Fibroblast of skin of scalp (primary cell): ENCODE measurements at regions not wholly inside any gene's neighbourhood (a gene's known extent, or its start where the extent isn't known, plus 50 kb on each side); places are given as distances from the start of the nearest gene placed in this dataset.
"Not testable (repeated sequence)": the region's sequence is repeated elsewhere in the genome, so short reads cannot be mapped to it uniquely, and the experiment has no call there.

Experiments used
- DNase-seq: peaks from one replicate; pipeline ENCODE4 v3.0.0-alpha.2; 2013

DNA sequence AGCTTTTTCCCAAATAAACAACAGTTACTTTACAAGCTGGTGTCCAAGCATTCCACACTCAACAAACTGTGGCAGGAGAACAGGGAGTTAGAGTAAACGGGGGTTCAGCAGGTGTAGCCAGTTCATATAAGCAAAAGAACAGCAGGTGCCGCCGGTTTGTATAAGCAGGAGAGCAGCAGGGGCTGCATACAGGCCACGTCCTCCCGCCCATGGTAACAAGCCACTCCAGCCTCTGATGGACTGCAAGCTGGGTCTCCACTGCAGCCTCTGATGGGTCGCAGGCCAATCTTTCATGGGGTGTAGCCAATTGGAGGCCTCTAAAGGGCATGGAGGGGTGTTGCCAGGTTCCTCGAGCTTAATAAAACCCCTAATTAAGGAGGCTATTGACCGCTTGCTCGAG, 189.3 kb downstream of the ANKRD30B start:
- DNase-seq = no peak

DNA sequence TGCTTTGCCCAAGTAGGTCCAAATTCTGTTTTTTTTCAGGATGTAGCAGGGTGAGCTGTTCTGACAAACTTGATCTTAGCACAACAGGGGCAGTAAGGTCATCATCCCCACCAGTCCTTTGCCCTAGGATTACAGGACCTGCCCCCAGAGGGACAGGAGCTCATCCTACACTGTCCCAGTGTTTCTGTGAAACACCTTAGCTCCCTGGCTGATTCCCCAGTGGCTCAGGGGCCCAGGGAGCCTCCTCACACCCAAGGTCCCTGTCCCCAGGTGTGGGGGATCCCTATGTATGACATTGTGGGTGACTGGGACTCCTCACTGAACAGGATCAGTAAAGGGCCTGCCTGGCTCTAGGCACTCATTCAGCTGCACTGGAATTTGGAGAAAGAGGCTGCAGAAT, 191.2 kb downstream of the ANKRD30B start:
- DNase-seq = no peak

DNA sequence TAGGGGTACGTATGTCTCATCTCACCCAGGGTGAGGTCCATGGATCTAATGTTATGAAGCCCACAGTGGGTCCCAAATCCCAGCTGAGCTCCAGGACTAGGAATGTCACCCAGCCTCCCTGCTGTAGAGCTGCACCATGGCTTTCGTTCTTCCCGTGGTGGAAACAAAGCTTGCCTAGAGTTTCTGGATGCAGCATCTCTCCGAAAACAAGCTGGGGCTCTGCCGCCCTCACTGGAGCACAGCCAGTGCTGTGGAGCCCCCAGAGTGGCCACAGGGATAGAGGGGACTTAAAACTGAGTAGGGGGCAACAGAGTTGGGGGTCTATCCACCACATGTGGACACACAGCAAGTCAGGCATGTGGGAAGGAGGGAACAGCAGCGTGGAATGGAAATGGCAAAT, 192.1 kb downstream of the ANKRD30B start:
- not testable (repeated sequence) for DNase-seq

DNA sequence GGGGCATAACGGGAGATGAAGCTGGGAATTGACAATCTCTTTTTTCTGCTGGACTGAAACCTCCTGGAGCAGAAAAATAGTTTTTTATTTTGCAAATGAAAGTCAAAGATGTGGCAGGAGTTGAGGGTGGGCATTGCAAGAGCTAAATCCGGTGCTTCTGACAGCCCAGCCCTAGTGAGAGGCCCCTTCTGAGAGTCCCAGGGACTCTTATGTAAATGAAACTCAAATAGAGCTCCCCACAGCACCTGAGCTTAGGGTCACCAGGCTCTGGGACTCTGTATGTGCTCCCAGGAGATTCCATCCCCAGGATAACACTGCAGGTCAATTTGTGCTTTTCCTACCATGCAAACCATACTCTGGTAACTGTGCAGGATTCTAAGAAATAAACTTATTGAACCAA, 192.8 kb downstream of the ANKRD30B start:
- DNase-seq = no peak

DNA sequence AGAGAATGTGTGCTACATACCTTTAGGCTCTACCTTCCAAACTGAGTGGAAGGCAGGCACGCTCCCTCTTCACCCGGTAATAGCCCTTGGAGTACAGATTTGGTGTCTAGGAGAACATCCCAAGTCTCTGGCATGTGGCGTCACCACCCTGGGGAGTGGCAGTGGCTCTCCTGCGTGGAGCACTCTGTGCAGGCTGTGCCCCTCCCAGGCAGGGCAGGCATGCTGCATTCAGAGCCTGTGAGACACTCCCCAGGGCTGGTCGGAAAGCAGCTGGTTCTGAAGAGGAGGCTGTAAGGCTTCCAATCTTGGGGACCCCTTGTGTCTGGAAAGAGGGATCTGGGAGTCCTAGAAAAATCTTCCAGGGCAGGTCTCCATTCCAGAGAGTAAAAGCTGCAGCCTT, 193.3 kb downstream of the ANKRD30B start:
- no peak for DNase-seq

DNA sequence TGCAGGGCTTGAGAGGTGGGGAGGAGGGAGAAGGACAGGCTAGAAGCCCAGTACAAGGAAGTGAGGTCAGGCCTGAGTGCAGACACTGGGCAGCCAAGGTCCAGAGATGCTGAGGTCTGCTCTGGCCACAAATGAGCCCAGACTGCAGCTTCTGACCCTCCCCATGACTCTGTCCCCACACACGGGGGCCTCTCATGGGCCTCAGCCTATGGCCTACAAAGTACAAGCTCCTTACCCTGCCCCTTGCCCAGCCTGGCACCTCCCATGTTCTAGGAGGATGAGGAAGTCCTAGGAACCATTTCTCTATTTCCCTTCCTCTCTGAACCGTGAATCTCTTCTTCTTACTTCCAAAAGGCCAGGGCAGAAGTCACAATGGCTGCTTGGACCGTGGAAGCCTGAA, 193.8 kb downstream of the ANKRD30B start:
- DNase-seq = no peak

DNA sequence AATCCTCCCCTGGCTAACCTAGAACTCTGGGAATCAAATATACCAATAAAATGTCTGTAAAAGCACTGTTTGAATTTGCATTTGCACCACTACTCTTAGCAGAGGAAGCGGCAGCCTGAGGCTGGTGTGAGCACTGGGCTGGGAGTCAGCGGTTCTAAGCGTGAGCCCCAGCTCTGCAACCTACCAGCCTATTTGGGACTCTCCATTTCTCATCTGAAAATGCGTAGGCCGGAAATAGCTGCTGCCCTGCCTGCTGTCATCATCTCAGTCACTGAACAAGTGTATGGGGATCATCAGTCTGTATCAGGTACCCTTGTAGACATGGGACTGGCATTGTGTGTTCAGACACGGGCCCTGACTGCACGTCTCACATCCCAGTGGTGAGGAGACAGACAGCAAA, 194.3 kb downstream of the ANKRD30B start:
- DNase-seq = no peak

DNA sequence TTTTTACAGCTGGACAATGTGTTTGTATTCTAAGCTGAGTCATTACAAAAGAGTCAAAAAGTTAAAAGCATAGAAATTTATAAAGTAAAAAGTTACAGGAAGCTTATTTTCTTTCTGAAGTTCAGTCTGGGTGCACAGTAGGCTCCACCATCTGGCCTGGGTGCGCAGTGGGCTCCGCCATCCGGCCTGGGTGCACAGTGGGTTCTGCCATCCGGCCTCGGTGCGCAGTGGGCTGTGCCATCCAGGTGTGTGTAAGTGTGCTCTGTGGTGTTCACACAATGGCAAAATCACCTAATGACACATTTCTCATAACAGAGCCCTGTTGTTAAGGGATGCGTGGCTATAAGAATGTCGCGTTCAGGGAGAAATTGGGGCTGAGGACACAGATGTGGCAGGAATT, 195.5 kb downstream of the ANKRD30B start:
- no peak for DNase-seq

DNA sequence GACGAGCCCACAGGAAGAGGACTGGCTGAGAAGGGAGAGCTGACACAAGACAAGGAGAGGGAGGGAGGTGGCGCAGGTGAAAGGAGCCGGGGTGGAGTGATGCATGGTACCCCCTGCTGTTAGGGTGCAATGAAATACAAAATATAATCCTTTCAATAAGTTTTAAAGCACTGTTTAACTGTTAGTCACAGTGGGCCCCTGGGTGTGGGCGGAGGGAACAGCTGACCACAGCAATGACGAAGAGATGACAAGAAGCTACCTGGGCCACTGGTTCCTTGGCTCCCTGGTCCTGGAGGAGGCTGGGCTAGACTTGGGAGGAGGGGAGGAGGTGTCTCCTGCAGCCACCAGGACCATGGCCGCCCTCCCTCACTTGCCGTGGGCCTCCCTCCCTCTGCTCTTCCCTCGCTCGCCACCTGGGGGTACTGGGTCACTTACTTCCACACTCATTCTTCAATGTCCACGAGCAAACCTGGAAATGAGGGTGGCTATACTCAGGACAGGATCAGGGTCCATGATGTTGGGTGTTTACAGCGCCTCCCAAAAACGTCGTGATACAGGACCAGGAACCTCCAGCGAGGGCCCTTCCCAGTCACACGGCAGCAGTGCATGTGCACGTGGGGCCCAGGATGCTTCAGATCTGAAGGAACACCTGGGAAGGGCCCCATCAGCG, 196.1 kb downstream of the ANKRD30B start:
- no peak for DNase-seq

DNA sequence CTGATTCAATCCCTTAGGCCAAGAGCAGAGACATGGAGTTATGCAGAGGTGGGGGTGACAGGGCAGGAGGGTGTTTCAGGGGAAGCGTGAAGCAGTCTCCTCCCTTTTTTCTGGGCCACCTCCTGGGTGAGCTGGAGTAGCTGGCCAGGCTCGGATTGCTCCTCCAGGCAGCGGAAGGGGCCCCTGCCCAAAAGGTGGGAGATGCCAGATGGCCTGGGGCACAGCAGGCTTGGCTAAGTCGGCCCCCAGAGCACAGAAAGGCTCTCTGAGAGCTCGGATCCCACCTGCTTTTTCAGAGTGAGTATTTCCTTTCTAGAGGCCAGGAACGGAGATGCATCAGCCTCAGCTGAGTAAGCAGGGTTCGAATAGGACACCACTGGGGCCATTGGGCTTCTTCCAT, 196.9 kb downstream of the ANKRD30B start:
- no peak for DNase-seq

DNA sequence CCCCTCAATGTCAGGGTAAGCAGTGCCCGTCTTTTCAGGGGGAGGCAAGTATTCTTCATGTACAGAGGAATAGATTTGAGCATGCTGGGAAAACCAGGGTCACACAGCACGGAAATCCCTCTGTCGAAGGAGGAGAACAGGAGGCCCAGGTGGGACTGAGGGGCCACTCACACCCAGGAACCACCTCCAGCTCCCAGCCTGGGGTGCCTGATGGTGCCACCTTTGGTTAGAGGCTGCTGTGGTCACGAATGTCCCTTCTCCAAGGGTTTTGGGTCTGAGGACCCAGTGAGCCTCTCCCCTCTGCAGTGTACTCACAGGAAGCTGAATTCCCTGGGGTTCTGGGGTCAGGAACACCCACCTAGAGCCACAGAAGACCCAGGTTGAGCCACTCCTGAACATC, 197.3 kb downstream of the ANKRD30B start:
- DNase-seq = no peak

DNA sequence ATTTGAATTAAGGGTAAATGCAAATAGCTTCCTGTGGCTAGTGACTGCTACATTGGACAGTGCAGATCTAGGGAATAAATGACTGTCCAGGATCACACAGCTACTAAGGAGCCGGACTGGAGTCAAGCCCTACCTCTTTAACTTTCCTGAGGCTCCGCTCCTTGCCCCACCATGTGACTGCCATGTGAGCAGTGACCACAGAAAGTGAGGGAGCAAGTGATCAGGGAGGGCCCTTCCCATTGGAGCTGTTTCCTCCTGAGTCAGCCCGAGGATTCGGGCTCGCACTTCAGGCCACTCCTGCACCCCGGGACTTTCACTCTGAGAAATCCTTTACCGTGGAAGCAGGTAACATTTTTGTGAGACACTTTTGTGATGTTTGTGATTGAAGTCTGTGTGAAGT, 198.0 kb downstream of the ANKRD30B start:
- no peak for DNase-seq

DNA sequence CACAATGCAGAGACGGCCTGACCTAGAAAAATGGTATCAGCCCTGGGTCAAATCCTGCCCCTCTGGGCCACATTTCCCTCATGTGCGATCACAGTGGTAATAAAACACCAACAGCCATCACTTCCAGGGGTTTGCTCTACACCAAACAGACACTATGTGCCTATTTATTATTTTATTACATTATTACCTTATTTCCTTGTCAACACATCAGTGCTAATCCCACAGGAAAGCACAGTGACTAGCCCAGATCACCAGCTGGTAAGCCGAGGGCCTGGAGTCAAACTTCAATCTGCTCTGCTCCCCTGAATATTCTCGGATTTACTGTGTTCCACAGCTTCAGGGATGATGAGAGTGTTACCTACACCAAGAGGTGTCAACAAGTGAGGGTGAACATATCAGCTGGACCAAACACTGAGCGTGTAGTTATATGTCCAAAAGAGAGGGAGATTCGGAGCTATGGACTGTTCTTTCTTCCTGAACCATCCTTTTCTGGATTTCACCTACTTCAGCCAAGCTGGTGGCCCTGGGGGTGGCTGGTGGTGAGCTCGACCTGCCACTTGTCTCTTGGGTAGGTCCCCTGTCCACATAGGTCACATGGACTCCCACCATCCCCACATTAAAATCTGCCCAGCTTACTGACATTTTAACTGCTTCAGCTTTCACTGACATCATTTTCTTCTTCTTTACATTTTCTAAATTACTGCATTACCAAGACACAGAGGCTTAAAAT, 198.9 kb downstream of the ANKRD30B start:
- DNase-seq = not testable (repeated sequence)

DNA sequence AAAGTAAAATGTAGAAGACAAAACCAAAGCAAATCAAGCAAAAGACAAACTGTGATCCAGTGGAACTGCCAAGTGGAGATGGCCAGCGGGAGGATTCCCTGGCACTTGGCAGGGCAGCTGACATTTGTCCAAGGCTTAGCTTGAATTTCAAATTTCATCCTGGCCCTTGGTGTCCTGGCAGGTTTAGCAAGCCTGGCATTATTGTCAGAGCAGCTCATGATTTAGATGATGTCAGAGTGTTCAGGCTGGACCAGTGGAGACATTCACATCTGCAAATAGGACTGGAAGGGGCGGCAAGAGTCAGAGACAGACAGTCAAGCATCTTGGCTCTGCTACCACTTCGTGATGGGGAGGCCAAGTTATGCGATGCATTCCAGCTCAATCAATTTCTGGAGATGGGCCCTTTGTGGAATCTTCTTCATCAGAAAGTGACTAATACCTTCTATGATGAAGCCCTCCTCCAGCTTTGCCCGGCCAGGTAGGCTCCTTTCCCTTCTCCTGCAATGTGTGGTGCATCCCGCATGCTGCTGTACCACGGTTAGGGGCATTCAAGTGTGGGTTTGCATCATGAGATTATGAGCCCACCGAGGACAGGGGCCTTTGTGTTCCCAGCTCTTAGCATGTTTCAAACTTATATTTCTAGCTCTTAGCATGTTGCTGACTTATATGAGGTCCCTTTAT, 199.7 kb downstream of the ANKRD30B start:
- no peak for DNase-seq

DNA sequence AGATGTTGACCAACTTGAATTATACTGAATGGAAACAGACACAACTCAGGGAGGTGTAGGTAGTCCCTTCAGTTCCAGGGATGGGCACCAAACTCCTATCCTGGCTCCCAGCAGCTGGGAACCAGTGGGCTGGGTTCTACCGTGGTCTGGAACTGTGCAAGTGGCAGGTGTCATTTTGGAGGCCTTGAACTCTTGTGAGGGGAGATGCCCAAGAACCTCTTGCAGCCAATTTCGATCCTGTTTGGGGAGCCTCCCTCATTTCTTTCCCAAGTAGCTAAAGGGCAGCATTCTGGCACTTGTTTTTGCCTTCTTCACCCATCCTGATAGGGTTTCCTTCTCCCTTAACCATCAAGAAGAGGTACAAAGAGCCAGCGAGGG, 200.2 kb downstream of the ANKRD30B start:
- DNase-seq = no peak

DNA sequence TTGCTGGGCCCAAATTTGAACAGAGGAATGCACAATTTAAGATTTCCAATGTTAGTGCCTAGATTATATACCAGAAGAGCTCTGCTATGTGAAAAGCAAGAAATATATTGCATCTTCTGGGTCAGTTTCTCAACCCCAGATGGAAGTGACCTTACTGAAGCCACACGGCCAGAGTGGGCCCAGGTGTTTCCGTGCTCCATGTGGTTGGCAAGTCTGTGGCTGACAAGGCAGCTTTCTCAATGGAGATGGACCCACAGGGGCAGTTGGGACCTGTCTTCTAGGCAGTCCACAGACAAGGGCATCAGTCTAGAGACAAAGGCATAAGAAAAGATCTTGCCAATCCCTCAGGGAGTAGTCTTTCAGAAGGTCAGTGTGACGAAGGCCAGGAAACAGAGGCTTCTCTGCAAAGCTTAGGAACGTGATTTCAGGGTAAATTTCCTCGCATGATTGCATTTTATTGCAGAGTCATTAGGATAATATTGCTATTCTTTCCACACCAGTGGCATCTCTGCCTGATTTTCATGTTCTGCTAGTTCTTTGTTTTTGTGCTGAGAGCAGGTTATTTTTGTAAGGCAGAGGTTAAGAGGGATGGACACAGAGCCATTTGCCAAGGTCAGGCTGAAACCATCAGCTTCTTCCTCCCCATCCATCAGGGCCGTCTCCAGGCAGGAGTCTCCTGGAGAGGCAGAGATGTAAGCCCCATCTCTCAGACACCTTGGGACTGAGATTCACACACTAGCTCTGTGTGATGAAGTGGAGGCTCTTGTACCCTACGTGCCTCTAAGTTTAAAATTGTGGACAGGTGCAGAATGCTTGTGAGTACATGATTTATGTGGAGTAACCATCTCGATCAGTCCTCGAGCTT, 202.1 kb downstream of the ANKRD30B start:
- DNase-seq = no peak

DNA sequence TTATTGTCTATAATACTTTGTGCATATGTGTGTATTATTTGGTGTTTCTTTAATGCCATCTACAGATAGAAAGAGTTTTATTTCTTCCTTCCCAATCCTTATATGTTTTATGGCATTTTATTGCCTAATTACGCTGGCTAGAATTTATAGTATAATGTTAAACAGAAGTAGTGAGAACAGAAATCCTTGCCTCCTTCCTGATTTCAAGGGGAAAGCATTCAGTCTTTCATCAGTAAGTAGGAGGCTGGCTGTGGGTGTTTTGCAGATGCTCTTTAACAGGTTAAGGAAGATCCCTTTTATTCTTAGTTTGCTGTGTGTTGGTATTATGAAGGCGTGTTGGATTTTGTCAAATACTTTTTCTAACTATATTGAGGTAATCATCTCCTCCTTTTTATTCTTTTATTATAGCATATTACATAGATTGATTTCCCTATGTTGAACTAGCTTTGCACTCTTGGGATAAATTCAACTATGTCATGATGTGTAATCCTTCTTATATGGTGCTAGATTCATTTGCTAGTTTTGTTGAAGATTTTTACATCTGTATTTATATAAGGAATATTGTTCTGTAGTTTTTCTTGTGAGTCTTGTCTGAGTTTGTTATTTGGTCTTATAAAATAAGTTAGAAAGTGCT, 204.6 kb downstream of the ANKRD30B start:
- DNase-seq = not testable (repeated sequence)

DNA sequence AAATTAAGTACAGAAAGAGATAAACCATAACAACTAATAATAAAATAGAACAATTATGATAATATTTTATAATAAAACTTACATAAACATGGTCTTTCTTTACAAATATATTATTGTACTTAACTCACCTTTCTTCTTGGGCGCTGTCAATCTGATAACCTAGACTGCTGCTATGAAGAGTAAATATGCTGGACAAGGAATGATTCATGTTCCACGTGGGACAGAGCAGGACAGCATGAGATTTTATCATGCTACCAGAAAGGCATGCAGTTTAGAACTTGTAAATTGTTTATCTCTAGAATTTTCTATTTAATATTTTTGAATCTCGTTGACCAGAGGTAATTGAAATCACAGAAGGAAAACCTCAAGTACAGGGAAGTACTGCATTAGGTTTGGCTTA, 210.7 kb downstream of the ANKRD30B start:
- DNase-seq = no peak

DNA sequence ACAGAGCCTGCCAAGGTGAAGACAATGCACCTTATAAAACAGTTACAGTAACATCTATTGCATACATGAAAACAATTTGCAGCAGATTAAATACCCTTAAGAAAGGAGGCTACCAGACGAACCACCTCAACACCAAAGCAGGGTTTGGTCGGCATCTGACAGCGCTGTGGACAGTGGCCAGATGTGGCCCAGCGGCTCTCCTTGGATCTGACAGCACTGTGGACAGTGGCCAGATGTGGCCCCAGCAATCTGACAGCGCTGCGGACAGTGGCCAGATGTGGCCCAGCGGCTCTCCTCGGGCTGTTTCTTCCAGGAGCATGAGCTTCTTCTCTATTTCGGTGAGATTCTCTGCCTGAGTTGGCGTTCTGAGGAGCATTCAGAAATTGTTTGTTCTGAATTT, 211.6 kb downstream of the ANKRD30B start:
- DNase-seq = no peak

DNA sequence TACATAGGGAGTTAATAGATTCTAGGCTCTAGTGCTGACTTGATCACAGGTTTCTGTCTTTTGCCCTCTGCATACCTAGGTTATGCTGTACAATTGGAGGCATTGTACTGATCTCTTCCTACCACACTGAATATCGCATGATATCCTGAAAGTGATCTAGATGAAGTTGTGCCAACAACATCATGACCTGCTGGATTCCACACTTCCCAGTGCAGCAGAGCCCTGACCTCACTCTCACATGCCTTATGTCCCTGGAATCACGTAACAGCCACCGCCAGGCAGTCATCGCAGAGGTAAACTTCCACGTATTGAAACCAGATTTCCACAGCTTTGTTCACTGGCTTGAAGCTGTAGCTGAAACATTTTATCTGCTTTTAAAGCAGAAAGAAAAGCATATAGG, 214.0 kb downstream of the ANKRD30B start:
- DNase-seq = no peak

DNA sequence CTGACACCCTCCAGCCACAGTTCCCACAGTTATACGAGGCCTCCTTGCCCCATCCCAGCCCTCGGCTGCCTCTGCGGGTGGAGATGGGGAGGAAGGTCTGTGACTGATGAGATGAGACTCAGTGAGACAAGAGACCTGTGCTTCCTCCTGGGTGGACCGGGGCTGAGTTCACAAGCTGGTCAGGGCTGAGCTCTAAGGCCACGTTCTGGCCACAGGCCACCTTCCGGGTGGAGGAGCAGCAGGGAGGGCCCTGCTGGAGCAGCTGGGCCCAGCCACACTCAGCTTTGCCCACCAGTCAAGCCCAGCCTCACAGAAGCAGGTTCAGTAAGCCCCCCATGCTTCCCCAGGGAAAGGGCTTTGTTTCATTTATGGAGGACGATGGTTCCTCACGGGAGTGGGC, 214.7 kb downstream of the ANKRD30B start:
- DNase-seq = no peak

DNA sequence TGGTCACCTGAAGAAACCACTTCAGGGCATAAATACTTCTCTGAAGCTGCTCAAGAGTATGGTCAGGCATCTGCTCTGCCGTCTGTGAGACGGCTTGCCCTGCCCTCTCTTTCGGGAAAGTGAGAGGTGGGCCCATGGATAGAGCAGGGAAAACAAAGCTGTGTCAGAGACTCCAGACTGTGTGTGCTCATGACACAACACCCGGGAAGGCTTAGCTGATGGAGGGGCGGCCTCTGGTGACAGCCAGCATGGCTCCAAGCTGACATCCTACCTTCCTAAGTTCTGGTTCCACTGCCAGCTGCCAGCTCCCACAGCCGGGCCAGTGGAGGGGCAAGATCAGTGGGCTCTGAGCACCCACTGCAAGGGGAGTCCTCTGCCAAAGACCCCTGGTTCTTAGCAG, 215.3 kb downstream of the ANKRD30B start:
- DNase-seq = no peak

DNA sequence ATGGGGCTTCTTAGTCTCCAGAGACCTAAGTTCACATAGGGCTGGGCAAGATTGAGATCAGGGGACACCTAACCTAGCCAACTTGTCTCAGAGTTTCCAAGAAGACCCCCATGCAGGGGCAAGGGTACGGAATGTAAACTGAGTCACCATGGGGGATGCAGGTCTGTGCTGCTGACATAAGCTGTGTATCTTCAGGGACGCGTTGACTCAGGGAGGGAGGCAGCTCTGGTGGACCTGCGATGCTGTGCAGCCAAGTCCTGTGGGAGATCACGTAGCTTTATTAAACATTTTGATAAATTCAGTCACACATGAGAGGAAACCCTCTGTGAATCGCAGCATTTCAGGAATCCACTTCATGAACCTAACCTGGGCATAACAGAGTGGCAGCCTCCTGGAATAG, 216.0 kb downstream of the ANKRD30B start:
- DNase-seq = no peak
